ENCODE measurements at regions not wholly inside any gene's neighbourhood (a gene's known extent, or its start where the extent isn't known, plus 50 kb on each side); places are given as distances from the start of the nearest gene placed in this dataset.

GRCh38 chr1:172914501-172915144 is 136.1 kb downstream of the TNFSF18 start:
- no peaks in the 10 kb centered on the region for H3K27me3 Mint-ChIP-seq
- no peak overlapping the region for H3K27ac Mint-ChIP-seq
- H3K9me3 Mint-ChIP-seq (ENCODE audit: low read depth) = peaks cover 5% of the 10 kb centered on the region
- no peaks in the 10 kb centered on the region for H3K4me1 Mint-ChIP-seq (ENCODE audit: low read depth)
- peaks cover 5% of the 10 kb centered on the region for H3K36me3 Mint-ChIP-seq
- no peak overlapping the region for H3K4me3 Mint-ChIP-seq

- Mint-ChIP-seq H3K4me1 (ENCODE audit: low read depth) (no peaks in the 10 kb centered on the region), H3K36me3 (peaks cover 5% of the 10 kb centered on the region), H3K27ac (no peak overlapping the region), H3K27me3 (no peaks in the 10 kb centered on the region), H3K4me3 (no peak overlapping the region), H3K9me3 (ENCODE audit: low read depth) (peaks cover 5% of the 10 kb centered on the region)
Measured at GRCh38 chr1:172915271-172915670, 135.5 kb downstream of the TNFSF18 start.

DNA sequence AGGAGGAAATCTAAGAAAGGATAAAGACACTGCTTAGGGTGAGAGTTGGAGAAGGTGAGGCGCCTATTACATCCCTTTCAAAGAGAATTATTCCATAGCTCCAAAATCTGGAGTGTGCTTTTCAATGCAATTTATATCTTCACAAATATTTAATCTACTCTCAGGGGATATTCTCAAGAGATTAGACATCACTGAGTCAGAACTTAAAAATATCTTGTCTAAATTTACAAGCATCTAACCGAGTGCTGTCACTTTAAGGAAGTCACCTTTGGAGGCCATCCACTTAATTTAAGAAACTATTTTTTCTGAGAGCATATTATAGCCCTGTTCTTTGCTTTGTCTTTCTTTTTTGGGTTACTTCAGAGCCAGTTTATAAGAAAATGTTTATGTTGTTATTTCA is 134.6 kb downstream of the TNFSF18 start:
- H3K4me3 Mint-ChIP-seq = no peak overlapping the region
- no peak overlapping the region for H3K27ac Mint-ChIP-seq
- no peaks in the 10 kb centered on the region for H3K4me1 Mint-ChIP-seq (ENCODE audit: low read depth)

GRCh38 chr1:172917972-172918371 is 132.8 kb downstream of the TNFSF18 start:
- H3K36me3 Mint-ChIP-seq = peaks cover 4% of the 10 kb centered on the region
- H3K9me3 Mint-ChIP-seq (ENCODE audit: low read depth) = peaks cover 5% of the 10 kb centered on the region
- H3K4me1 Mint-ChIP-seq (ENCODE audit: low read depth) = no peaks in the 10 kb centered on the region
- no peaks in the 10 kb centered on the region for H3K27me3 Mint-ChIP-seq
- no peak overlapping the region for H3K4me3 Mint-ChIP-seq
- no peak overlapping the region for H3K27ac Mint-ChIP-seq

More for the DNA sequence above, 134.6 kb downstream of the TNFSF18 start:
- Mint-ChIP-seq H3K36me3 (peaks cover 5% of the 10 kb centered on the region), H3K9me3 (ENCODE audit: low read depth) (peaks cover 5% of the 10 kb centered on the region), H3K27me3 (no peaks in the 10 kb centered on the region)

GRCh38 chr1:172918478-172918877 is 132.3 kb downstream of the TNFSF18 start:
- no peaks in the 10 kb centered on the region for H3K4me1 Mint-ChIP-seq (ENCODE audit: low read depth)
- H3K4me3 Mint-ChIP-seq = no peak overlapping the region
- peaks cover 2% of the 10 kb centered on the region for H3K9me3 Mint-ChIP-seq (ENCODE audit: low read depth)
- no peak overlapping the region for H3K27ac Mint-ChIP-seq
- no peaks in the 10 kb centered on the region for H3K27me3 Mint-ChIP-seq
- peaks cover 1% of the 10 kb centered on the region for H3K36me3 Mint-ChIP-seq

GRCh38 chr1:172926070-172926469 is 124.7 kb downstream of the TNFSF18 start:
- Mint-ChIP-seq H3K36me3 (no peaks in the 10 kb centered on the region), H3K27ac (no peak overlapping the region), H3K27me3 (no peaks in the 10 kb centered on the region), H3K9me3 (ENCODE audit: low read depth) (no peaks in the 10 kb centered on the region), H3K4me1 (ENCODE audit: low read depth) (no peaks in the 10 kb centered on the region), H3K4me3 (no peak overlapping the region)

GRCh38 chr1:172928412-172928811 is 122.3 kb downstream of the TNFSF18 start:
- Mint-ChIP-seq H3K9me3 (ENCODE audit: low read depth) (no peaks in the 10 kb centered on the region), H3K36me3 (no peaks in the 10 kb centered on the region), H3K27ac (no peak overlapping the region), H3K27me3 (no peaks in the 10 kb centered on the region), H3K4me3 (no peak overlapping the region), H3K4me1 (ENCODE audit: low read depth) (peaks cover 3% of the 10 kb centered on the region)

DNA sequence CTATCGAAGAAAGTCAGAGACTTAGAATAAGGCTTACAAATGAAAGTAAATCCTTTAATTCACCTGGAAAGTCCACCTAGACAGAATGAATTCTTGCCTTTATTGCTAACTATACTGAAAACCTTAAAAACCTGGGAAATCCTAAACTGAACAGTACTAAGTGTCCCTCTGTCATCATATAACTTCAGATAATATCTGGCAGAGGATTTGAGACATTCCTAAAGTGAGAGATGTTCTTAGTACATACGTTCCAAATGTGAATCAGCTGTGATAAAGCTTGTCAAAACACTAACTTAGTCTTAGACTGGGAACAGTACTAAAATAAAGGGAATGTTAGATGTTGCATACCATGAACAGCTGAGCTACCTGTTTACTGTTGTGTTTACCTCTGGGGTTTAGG is 121.7 kb downstream of the TNFSF18 start:
- H3K4me3 Mint-ChIP-seq = no peak overlapping the region
- H3K27me3 Mint-ChIP-seq = no peaks in the 10 kb centered on the region
- H3K4me1 Mint-ChIP-seq (ENCODE audit: low read depth) = peaks cover 6% of the 10 kb centered on the region
- no peaks in the 10 kb centered on the region for H3K36me3 Mint-ChIP-seq
- H3K9me3 Mint-ChIP-seq (ENCODE audit: low read depth) = no peaks in the 10 kb centered on the region
- H3K27ac Mint-ChIP-seq = no peak overlapping the region

DNA sequence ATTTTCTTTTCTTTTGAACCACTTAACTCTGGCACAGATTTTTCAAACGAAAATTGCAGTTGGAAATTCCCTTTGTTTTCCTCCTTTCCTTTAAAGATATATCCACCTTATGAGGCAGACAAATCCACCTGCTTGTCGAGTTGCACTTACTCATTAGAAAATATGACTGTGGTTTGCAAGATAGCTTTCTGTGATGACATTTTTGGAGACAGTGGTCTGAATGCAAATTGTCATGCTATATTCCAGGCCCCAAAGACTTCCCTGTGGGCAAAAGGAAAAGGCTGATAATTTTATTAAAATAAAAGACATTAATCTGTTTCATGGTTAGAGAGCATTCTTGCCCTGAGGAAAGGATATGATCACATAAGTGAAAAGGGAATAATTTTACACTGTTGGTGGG is 120.6 kb downstream of the TNFSF18 start:
- H3K27ac Mint-ChIP-seq = no peak overlapping the region
- peaks cover 2% of the 10 kb centered on the region for H3K9me3 Mint-ChIP-seq (ENCODE audit: low read depth)
- no peaks in the 10 kb centered on the region for H3K27me3 Mint-ChIP-seq
- no peak overlapping the region for H3K4me3 Mint-ChIP-seq
- H3K4me1 Mint-ChIP-seq (ENCODE audit: low read depth) = peaks cover 13% of the 10 kb centered on the region
- H3K36me3 Mint-ChIP-seq = no peaks in the 10 kb centered on the region

DNA sequence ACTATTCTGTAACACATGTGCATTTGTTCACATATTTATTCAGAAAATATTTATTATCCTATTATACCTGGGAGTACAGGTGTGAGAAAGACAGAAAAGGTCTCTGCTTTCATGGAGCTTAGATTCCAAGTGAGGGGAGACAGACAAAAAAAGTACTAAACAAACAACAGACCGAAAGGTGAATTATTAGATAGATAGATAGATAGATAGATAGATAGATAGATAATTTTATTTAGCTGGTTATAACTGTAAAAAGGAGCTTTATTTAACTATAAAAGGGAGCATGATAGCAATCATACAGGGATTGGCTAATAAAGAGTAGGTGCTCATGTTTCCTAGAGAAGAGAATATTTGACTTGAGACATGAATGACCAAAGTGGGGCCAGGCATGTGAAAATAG is 119.4 kb downstream of the TNFSF18 start:
- peaks cover 3% of the 10 kb centered on the region for H3K9me3 Mint-ChIP-seq (ENCODE audit: low read depth)
- H3K27ac Mint-ChIP-seq = no peak overlapping the region
- peaks cover 2% of the 10 kb centered on the region for H3K36me3 Mint-ChIP-seq
- H3K4me3 Mint-ChIP-seq = no peak overlapping the region
- H3K27me3 Mint-ChIP-seq = no peaks in the 10 kb centered on the region
- peaks cover 13% of the 10 kb centered on the region for H3K4me1 Mint-ChIP-seq (ENCODE audit: low read depth)

- Mint-ChIP-seq H3K9me3 (ENCODE audit: low read depth) (peaks cover 3% of the 10 kb centered on the region), H3K4me3 (no peak overlapping the region), H3K27me3 (no peaks in the 10 kb centered on the region), H3K36me3 (peaks cover 2% of the 10 kb centered on the region), H3K27ac (no peak overlapping the region), H3K4me1 (ENCODE audit: low read depth) (peaks cover 13% of the 10 kb centered on the region)
Measured at GRCh38 chr1:172931761-172932160, 119.0 kb downstream of the TNFSF18 start.

GRCh38 chr1:172932981-172933380 is 117.8 kb downstream of the TNFSF18 start:
- Mint-ChIP-seq H3K9me3 (ENCODE audit: low read depth) (peaks cover 3% of the 10 kb centered on the region), H3K27ac (peak overlapping the region; percentile 22), H3K4me1 (ENCODE audit: low read depth) (peaks cover 13% of the 10 kb centered on the region), H3K36me3 (peaks cover 2% of the 10 kb centered on the region), H3K4me3 (no peak overlapping the region), H3K27me3 (no peaks in the 10 kb centered on the region)

DNA sequence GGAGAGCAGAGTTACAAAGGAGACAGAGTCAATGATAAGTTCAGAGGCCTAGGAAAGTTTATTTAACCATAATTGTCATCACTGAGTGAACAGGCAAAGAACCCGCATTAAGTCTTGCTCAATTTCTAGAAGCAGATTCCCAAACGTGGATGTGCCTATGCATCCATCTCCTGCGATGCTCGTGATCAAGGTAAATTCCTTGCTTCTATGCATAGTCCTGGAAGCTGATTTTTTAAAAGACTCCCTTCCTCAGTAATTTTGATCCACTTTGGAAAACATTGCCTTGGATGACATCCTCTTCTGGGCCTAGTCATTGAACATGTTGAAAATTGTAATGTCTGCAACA is 116.4 kb downstream of the TNFSF18 start:
- H3K27me3 Mint-ChIP-seq = no peaks in the 10 kb centered on the region
- H3K36me3 Mint-ChIP-seq = peaks cover 2% of the 10 kb centered on the region
- H3K9me3 Mint-ChIP-seq (ENCODE audit: low read depth) = peaks cover 3% of the 10 kb centered on the region
- H3K27ac Mint-ChIP-seq = peak overlapping the region; percentile 23
- peak overlapping the region; percentile 12 for H3K4me3 Mint-ChIP-seq
- peaks cover 13% of the 10 kb centered on the region for H3K4me1 Mint-ChIP-seq (ENCODE audit: low read depth)

GRCh38 chr1:172935062-172935592 is 115.6 kb downstream of the TNFSF18 start:
- H3K4me1 Mint-ChIP-seq (ENCODE audit: low read depth) = peaks cover 13% of the 10 kb centered on the region
- H3K27me3 Mint-ChIP-seq = no peaks in the 10 kb centered on the region
- H3K27ac Mint-ChIP-seq = no peak overlapping the region
- H3K36me3 Mint-ChIP-seq = peaks cover 2% of the 10 kb centered on the region
- no peak overlapping the region for H3K4me3 Mint-ChIP-seq
- peaks cover 3% of the 10 kb centered on the region for H3K9me3 Mint-ChIP-seq (ENCODE audit: low read depth)

DNA sequence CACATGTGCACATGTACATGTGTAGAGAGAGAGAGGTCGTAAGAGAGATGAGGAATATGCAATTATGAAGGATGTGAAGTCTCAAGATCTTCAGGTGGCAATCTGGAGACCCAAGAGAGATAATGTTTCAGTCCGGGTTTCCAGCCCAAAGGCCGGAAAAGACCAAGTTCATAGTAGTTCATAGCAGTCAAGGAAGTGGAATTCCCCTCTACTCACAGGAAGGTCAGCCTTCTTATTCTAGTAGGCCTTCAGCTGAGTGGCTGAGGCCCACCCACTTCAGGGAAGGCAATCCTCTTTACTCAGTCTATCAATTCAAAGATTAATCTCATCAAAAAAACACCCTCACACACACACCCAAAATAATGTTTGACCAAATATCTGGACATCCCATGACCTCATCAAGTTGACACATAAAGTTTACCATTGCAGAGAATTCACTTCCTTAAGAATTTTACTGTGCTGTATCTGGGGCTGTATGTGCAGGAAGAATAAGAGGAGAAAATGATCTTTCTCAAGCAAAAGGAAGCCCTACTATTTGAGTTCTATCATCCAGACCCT is 114.6 kb downstream of the TNFSF18 start:
- peaks cover 3% of the 10 kb centered on the region for H3K9me3 Mint-ChIP-seq (ENCODE audit: low read depth)
- peaks cover 13% of the 10 kb centered on the region for H3K4me1 Mint-ChIP-seq (ENCODE audit: low read depth)
- no peak overlapping the region for H3K4me3 Mint-ChIP-seq
- H3K27me3 Mint-ChIP-seq = no peaks in the 10 kb centered on the region
- H3K27ac Mint-ChIP-seq = no peak overlapping the region
- peaks cover 2% of the 10 kb centered on the region for H3K36me3 Mint-ChIP-seq

DNA sequence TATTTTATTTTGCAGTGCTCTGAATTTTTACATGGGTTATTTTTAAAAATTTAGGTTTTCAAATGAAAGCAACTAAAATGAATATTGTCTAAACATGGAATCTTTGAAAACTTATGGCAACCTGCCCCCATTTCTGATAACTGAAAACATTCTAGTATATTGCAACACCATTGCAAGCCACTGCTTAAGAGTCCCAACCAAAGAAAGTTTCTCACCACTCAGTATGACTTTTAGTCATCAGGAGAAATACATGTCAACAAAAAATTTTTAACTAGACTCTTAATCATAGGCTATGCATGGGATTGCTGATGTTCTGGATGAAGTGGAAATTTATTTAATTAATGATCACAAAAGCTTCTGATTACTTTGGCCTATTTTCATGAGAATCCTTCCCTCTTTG is 112.1 kb downstream of the TNFSF18 start:
- Mint-ChIP-seq H3K27me3 (no peaks in the 10 kb centered on the region), H3K27ac (no peak overlapping the region), H3K36me3 (peaks cover 5% of the 10 kb centered on the region), H3K4me3 (no peak overlapping the region), H3K4me1 (ENCODE audit: low read depth) (peaks cover 10% of the 10 kb centered on the region), H3K9me3 (ENCODE audit: low read depth) (peaks cover 5% of the 10 kb centered on the region)
